LNCaP clone FGC (cell line): ENCODE measurements at regions not wholly inside any gene's neighbourhood (a gene's known extent, or its start where the extent isn't known, plus 50 kb on each side); places are given as distances from the start of the nearest gene placed in this dataset.

Experiments
- DNase-seq: peaks from one replicate; pipeline ENCODE4 v3.0.0-alpha.2; 2011; ENCODE audit warnings: low read depth
- H3K4me3 ChIP-seq: 2 replicates; pipeline ENCODE4 v1.5.1; 2011; ENCODE audit warnings: mild to moderate bottlenecking, low read depth, low read length, control low read depth
- TF ChIP-seq, protein P1 (sequence below): IDR thresholded peaks from 2 replicates; pipeline ENCODE4 v1.5.1; 2012; ENCODE audit warnings: mild to moderate bottlenecking; ENCODE audit not compliant: control insufficient read depth, insufficient read depth; ENCODE audit errors: extremely low read depth

DNA sequence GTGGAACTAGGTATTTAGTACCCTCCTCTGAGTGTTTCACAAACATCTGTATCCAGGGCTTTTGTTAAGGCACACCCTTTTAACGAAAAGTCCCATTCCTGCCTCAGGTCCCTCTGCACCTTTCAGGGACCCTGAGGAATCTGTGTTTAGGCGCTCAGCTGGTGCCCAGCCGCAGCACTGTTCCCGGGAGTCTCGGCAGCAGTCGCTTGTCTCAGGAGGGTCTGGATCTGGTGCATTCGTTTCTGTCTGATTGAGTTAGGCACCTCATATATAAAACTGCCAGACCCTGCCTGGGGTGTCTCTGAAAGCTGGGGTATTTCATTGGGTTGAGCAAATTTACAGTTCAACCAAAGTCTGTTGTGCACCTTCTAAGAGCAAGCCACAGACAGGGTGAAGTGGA lies 162.8 kb upstream of the TOPAZ1 start:
- H3K4me3 ChIP-seq = no peak overlapping the region
- TF ChIP-seq, protein P1, sequence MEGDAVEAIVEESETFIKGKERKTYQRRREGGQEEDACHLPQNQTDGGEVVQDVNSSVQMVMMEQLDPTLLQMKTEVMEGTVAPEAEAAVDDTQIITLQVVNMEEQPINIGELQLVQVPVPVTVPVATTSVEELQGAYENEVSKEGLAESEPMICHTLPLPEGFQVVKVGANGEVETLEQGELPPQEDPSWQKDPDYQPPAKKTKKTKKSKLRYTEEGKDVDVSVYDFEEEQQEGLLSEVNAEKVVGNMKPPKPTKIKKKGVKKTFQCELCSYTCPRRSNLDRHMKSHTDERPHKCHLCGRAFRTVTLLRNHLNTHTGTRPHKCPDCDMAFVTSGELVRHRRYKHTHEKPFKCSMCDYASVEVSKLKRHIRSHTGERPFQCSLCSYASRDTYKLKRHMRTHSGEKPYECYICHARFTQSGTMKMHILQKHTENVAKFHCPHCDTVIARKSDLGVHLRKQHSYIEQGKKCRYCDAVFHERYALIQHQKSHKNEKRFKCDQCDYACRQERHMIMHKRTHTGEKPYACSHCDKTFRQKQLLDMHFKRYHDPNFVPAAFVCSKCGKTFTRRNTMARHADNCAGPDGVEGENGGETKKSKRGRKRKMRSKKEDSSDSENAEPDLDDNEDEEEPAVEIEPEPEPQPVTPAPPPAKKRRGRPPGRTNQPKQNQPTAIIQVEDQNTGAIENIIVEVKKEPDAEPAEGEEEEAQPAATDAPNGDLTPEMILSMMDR = no peak
- DNase-seq = no peak

DNA sequence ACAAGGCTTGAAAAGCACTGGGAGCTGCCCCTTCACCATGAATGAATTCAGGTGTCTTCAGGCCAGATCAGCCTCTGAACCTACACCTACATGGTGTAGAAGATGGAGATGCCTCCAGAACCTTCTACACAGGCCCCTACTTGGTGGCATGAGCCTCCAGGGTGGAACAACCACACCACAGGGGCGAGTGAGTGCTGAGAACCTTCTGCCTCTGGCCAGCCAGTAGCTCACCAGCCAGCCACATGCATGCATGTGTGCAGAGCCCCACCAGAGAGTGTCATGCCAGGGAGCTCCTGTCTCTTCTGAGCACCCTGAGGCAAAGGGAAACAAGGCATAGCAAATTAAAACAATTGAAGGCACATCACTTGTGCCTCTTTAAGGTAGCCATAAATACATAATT lies 161.8 kb upstream of the TOPAZ1 start:
- TF ChIP-seq, protein P1 = no peak
- no peak for DNase-seq

DNA sequence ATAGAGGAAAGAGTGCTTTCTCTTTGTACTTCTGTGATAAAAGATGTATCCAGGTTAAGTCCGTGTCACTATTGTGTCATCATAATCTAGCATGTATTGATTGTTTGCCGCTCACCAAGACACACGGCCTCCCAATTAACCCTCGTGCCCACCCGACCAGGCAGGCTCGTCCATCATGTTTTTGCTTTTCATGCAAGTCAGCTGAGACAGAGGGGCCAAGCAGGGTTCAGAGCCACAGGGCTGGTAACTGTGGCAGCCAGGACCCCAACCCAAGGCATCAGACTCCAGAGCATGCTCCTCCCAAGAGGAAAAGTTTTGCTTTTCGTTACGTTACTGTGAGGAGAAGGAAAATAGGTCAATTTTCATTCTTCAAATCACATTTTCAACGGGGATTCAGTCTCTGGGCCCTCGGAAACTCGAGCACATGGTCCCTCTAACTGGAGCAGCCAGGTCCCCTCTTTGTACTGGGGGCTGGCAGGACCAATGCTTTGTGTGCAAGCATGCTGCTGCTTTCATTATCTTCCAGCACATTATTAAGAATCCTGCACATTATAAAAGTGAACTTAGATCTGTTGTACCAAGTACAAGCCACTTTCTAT lies 161.1 kb upstream of the TOPAZ1 start:
- TF ChIP-seq, protein P1 = no peak
- no peak for DNase-seq
- H3K4me3 ChIP-seq = no peak overlapping the region

More for the DNA sequence above, 161.8 kb upstream of the TOPAZ1 start:
- no peak overlapping the region for H3K4me3 ChIP-seq

DNA sequence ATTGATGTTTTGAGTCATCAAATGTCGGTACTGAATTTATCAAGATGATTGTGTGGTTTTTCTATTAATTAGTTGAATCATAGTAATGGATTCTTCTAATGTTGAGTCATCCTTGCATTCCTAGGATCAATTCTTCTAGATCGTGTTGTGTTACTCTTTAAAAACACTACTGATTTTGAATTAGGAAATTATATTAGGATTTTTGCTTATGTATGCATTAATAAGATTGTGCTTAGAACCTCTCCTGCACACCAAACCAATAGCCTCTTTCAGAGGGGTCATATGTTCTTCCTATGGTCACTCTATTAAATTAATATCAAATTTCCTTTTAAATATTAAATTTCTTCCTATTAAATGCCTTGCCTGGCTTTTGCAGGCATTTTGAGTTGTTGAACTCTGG lies 151.7 kb upstream of the TOPAZ1 start:
- H3K4me3 ChIP-seq = no peak overlapping the region
- no peak for DNase-seq
- TF ChIP-seq, protein P1 = no peak

DNA sequence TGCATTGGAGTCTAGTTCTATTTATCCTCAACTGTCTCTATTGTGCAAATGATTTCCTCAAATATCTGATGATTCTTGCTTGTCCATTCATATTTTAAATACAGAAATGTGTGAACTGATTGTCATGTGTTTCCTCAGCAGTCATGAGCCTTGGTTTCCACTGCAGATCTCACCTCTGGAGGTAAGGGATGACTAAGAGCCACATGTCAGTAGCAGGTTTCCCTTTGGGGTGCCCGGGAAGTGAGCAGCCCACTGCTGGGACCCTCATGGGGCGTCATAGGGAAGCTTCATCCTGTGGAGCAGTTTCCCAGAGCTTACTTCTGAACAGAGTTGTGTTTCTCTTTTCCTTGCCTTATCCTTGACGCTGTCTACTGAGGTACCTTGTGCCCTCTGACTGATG lies 149.2 kb upstream of the TOPAZ1 start:
- TF ChIP-seq, protein P1 = no peak
- DNase-seq = no peak
- no peak overlapping the region for H3K4me3 ChIP-seq

DNA sequence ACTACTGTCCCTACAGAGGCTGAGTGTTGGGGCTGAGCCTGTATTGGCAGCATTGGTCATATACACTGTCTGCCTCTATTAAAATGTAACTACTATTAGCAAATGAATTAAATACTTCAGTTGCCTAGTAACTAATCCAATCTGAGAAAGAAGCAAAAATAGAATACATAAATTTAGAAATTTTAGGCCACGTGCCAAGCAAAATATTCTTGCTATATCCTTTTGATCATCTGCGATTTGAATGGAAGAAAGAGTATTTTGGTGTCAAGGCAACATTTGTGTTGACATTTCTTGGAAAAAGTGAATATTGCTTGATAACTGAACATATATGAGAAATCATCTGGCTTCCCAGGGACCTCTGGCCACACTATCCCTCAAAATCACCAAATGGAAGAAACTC lies 148.2 kb upstream of the TOPAZ1 start:
- TF ChIP-seq, protein P1 = no peak
- DNase-seq = no peak
- H3K4me3 ChIP-seq = no peak overlapping the region
